ENCODE measurements at regions not wholly inside any gene's neighbourhood (a gene's known extent, or its start where the extent isn't known, plus 50 kb on each side); places are given as distances from the start of the nearest gene placed in this dataset.

DNA sequence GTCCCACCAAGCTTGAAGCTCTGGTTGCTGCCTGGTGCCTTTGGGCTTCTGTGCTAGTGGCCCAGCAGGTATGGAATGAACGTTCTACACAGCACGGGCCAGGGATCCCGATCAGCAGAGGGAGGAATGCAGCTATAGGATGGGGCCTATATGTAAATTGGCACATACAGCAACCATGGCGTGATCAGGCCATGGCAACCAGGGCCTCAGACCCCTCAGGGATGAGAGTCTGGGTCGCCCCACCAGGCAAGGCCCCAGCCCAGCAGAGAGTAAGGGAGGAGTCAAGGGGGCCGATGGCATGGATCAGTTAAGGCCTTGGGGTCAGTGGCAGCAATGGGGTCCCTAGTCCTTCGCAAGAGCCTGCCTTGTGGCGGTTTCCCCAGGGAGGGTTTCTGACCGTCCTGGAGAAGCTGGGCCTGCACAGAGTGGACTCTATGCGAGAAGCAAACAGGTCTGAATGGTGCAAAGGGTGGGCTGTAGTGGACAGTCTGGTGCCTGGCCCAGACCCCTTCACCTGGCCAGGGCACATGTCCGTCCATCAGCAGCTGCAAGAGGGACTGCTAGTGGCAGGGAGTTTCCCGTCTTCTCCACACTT is 98.2 kb upstream of the SLC22A11 start:
- TF ChIP-seq, protein P1, sequence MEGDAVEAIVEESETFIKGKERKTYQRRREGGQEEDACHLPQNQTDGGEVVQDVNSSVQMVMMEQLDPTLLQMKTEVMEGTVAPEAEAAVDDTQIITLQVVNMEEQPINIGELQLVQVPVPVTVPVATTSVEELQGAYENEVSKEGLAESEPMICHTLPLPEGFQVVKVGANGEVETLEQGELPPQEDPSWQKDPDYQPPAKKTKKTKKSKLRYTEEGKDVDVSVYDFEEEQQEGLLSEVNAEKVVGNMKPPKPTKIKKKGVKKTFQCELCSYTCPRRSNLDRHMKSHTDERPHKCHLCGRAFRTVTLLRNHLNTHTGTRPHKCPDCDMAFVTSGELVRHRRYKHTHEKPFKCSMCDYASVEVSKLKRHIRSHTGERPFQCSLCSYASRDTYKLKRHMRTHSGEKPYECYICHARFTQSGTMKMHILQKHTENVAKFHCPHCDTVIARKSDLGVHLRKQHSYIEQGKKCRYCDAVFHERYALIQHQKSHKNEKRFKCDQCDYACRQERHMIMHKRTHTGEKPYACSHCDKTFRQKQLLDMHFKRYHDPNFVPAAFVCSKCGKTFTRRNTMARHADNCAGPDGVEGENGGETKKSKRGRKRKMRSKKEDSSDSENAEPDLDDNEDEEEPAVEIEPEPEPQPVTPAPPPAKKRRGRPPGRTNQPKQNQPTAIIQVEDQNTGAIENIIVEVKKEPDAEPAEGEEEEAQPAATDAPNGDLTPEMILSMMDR (IDR thresholded peaks at IDR 0.05; ENCODE audit: low read depth, low read length, poor library complexity, severe bottlenecking), result no peak
- TF ChIP-seq EZH2phosphoT487 (IDR thresholded peaks at IDR 0.05; ENCODE audit: borderline replicate concordance, low read length), result no peak

Measured in DOHH2 (cell line).